ENCODE measurements at regions not wholly inside any gene's neighbourhood (a gene's known extent, or its start where the extent isn't known, plus 50 kb on each side); places are given as distances from the start of the nearest gene placed in this dataset.
"Not testable (repeated sequence)": the region's sequence is repeated elsewhere in the genome, so short reads cannot be mapped to it uniquely, and the experiment has no call there.

DNA sequence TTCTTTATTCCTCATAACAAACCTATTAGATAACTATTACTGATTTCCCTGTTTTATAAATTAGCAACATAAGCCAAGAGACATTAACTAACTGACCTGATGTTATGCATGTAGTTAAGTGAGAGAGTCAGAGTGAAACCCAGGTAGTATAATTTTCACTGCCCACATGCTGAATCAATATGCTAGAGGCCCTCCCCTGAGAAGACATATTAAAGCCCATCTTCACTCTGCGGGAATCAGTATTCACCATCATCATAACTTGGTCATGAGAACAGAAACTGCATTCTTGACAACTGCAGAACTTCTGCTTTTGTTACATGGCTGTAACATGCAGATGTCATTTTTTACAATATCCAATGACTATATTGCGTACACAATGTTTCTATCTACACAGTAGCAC is 1324.3 kb downstream of the ARAP2 start:
- TF ChIP-seq GATA1 (IDR thresholded peaks at IDR 0.05; ENCODE audit: low read depth, low read length): no peak
- TF ChIP-seq POLR2A (IDR thresholded peaks at IDR 0.05; ENCODE audit: low read length): no peak
- DNase-seq: no peak

DNA sequence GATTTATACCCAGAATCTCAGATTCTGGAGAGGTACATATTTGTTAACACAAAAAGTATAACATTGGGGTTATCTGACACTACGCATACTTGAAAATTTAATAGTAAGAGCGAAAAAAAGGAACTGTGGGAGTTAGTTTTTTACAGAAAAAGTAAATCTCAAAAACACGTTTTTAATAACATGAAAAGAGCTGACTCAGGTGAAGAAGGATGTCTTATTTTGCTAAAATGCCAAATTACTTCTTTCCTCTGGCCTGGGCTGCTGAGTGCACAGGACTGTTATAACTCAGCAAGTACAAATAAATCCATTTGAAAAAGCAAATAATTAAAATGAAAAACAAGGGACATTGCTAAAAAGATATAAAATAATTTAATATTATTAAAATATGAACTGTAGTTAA is 1322.9 kb downstream of the ARAP2 start:
- TF ChIP-seq POLR2A (IDR thresholded peaks at IDR 0.05; ENCODE audit: low read length) (no peak), GATA1 (IDR thresholded peaks at IDR 0.05; ENCODE audit: low read depth, low read length) (no peak)
- no peak for DNase-seq

DNA sequence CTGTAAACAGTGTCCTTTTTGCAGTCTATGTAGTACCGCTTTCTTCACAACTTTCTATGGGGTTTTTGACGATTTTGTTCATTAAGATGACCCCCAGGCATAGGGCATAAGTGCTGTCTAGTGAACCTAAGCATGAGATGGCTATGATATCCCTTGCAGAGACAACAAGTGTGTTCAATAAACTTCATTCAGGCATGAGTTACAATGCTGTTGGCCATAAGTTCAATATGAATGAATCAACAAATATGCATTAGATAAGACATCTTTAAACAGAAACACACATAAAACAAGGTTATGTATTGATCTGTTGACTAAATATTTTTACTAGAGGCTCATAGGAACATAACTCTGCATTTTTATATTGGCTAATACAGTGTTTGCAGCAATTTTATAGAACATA is 1322.0 kb downstream of the ARAP2 start:
- DNase-seq: no peak
- TF ChIP-seq GATA1 (IDR thresholded peaks at IDR 0.05; ENCODE audit: low read depth, low read length) (no peak), POLR2A (IDR thresholded peaks at IDR 0.05; ENCODE audit: low read length) (no peak)

DNA sequence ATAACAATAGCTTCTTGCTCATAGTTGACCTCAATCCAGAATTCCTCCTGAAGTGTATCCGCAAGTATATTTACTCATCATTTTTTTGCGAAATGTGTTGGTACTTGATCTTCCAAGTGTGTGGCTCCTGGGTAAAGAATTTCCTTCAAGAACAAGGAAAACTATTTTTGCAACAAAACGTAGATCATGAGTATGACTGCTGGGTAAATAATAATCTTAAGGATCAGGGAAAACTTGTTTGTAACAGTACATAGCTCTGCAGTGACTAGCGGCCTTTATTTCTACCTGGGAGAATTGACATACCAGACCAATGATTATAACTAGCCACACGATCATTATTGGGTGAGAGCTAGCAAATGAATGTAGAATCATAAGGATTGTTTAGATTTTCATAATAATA is 1311.7 kb downstream of the ARAP2 start:
- TF ChIP-seq POLR2A (IDR thresholded peaks at IDR 0.05; ENCODE audit: low read length) (no peak), GATA1 (IDR thresholded peaks at IDR 0.05; ENCODE audit: low read depth, low read length) (no peak)
- no peak for DNase-seq

DNA sequence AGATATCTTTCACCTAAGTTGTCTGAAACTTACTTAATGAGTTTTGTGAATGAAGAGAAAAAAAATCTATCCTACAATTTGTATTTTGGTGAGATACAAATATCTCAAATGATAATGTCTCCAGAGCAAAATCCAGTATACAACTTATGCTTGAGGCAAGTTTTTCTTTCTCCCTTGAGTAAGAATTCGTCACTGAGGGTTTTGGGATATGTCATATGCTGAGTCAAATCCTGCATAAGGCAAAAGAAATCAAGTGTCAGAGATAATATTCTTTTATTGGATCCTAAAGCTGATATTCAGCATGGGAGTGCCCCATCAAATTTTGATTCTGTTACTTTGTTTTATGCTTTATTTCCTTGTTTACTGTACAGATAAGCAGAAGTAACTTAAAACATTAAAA is 1308.6 kb downstream of the ARAP2 start:
- no peak for TF ChIP-seq GATA1 (IDR thresholded peaks at IDR 0.05; ENCODE audit: low read depth, low read length)
- no peak for TF ChIP-seq POLR2A (IDR thresholded peaks at IDR 0.05; ENCODE audit: low read length)
- DNase-seq: no peak

DNA sequence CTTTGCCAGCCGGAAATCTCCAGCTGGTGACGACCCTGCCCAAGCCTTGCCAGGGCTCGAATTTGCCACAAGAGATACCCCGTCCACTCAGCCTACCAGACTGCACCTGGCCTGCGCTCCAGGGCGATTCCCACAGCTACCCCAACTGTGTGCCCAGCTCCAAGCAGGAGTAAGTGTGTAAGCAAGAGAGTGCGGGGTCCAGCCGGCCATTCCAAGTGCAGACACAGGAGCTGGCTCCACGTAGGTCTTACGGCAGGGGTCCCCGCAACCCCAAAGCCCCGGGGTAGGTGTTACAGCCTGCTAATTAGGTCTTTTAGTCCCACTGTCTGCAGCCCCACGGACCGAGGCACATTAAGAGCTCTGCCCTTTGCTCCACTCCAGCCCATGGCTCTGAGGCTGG is 1305.2 kb downstream of the ARAP2 start:
- TF ChIP-seq POLR2A (IDR thresholded peaks at IDR 0.05; ENCODE audit: low read length): no peak
- TF ChIP-seq GATA1 (IDR thresholded peaks at IDR 0.05; ENCODE audit: low read depth, low read length): no peak
- DNase-seq: no peak

DNA sequence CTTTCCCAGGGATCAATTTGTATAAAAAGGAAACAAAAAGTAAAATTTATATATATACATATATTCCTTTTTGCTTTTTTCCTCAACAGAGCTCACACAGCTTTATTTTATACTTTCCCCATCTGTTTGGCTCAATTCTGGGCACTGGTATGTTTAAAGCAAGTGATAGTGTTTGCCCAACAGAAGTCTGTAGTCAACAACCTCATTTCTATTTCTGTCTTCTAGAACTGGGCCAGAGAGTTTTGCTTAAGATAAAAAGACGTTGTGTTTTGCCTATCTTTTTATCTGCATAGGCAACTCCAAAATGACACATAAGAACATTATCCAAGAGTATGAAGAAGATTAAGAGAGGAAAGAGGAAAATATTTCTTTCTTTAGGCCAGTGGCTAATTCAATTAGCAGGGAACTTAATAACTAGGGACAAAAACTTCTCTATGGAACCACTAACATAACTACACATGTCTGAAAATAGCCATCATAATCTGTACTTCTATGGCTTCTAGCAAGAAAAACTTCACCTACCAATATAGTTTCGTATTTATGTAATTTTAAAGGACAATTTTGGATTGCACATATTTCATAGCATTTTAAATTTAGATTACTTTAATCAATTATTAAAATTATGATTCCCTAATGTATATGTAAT is 1300.5 kb downstream of the ARAP2 start:
- DNase-seq: no peak
- TF ChIP-seq POLR2A (IDR thresholded peaks at IDR 0.05; ENCODE audit: low read length) (no peak), GATA1 (IDR thresholded peaks at IDR 0.05; ENCODE audit: low read depth, low read length) (no peak)

DNA sequence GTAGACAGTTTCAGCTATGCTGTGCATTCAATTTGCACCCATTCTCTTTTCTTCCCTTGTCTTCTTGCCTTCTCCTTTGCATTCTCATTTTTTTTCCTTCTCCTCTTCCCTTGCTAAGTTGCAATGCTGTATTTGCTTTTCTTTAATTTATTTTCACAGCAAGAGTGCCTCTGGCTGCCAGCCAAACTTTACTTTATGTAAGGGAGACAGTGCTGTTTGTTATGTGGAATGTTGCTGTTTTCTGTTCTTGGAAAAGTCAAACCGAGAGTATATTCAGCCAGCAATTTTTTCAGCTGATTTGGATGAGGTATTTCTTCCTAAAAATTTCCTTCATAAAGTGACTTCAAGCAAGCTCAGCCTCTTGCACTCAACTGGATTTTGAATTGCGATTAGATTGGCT is 1293.4 kb downstream of the ARAP2 start:
- DNase-seq: no peak
- TF ChIP-seq POLR2A (IDR thresholded peaks at IDR 0.05; ENCODE audit: low read length) (no peak), GATA1 (IDR thresholded peaks at IDR 0.05; ENCODE audit: low read depth, low read length) (no peak)

DNA sequence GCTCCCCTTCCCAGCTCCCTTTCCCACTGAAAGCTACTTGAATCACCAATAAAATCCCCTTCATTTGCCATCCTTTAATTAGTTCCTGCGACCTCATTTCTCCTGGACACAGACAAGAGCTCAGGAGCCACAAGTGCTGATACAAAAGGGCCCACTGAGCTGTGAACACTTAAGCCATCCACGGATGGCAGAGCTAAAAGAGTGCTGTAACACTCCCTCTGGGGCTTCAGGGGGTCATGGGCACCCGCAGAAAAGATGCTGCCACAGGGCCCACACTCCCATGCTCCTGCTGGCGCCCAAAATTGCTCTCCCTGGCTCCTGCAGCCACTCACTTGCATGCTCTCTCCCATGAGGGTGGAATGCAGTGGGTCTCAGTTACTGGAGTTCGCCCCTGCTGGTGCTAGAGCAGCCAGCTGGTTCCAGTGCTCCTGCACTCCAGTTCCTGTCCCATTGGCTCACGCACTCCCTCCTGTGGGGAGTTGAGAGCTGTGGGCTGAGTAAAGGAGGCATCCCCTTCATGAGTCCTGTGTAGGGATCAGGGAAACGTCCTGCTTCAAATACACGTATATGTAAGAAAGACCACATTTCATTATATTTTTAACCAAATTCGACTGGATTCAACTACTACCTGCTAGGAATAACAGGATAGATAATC is 1291.0 kb downstream of the ARAP2 start:
- TF ChIP-seq POLR2A (IDR thresholded peaks at IDR 0.05; ENCODE audit: low read length): no peak
- TF ChIP-seq GATA1 (IDR thresholded peaks at IDR 0.05; ENCODE audit: low read depth, low read length): no peak
- DNase-seq: no peak

DNA sequence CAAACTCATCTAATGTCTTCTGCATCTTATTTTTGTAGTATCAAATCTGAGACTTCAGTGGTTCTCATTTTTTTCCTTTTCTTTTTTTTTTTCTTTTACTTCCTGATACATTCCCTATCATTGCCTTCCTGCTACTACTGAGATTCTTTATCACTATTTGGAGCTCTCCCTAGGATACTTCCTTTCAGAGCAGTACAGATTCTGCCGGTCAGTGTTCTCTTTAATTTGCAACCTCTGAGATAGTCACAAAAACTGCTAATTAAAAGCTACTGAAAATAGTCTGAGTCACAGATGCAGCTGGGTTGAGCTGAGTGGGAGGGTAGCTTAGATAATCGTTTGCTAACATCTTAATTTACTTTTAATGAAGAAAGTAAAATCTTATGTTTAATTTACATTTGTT is 1279.7 kb downstream of the ARAP2 start:
- TF ChIP-seq POLR2A (IDR thresholded peaks at IDR 0.05; ENCODE audit: low read length) (no peak), GATA1 (IDR thresholded peaks at IDR 0.05; ENCODE audit: low read depth, low read length) (no peak)
- DNase-seq: no peak

DNA sequence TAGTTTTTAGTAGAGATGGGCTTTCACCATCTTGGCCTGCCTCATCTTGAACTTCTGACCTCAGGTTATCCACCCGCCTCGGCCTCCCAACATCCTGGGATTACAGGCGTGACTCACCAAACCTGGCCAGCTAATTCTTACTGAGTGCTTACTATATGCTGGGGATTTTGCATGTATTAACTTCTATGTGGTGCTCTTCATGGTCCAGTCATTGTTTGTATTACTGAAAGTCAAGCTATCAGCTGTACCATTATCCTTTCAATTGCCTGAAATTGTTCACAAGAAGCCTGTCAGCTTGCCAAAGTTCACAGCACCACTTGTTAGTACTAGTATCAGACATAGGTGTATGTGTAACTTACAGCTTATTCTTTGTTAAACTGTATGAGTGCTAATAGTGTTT is 1272.1 kb downstream of the ARAP2 start:
- no peak for DNase-seq
- no peak for TF ChIP-seq GATA1 (IDR thresholded peaks at IDR 0.05; ENCODE audit: low read depth, low read length)
- TF ChIP-seq POLR2A (IDR thresholded peaks at IDR 0.05; ENCODE audit: low read length): no peak

DNA sequence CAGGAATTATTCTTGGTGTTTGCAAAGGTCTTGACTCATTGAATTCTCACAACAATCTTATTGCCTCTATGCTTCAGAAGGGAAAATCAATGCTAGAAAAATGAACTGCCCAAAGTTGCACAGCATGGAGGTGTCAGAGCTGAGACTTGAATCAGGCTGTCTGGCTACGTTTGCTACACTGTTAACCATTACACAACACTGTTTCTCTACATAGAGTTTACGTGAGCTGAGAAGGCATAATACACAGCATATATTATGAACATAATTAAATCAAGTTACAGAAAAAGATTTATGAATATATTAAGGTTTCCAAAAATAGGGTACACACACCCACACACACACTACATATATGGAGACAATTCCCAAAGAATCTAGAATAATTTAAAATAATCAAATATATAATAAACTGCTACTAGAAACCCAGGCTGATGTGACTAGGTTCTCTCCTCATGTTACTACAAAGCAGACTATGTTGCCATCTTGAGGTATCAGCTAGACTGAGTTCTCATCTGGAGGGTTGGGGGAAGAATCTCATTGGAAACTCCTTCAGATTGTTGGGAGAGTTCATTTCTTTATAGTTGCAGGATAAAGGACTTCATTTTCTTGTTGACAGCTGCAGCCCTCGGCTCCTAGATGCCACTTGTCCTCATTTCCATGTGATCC is 1270.5 kb downstream of the ARAP2 start:
- TF ChIP-seq GATA1 (IDR thresholded peaks at IDR 0.05; ENCODE audit: low read depth, low read length) (no peak), POLR2A (IDR thresholded peaks at IDR 0.05; ENCODE audit: low read length) (no peak)

DNA sequence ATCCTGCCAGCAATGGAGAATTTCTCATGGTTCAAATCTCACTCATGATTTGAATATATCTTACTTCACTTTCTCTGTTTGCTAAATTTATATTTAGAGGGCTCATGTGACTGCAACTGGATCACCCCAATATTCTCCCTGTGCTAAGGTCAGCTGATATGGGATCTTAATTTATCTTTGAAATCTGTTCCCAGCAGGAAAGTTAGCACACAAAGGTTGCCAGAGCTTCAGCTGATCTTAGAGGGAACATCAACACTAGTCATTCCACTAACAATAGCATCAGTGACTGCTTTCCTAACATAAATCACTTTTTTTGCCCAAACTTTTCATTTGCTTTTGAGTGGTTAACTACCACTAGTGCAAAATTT is 1270.0 kb downstream of the ARAP2 start:
- no peak for TF ChIP-seq POLR2A (IDR thresholded peaks at IDR 0.05; ENCODE audit: low read length)
- no peak for TF ChIP-seq GATA1 (IDR thresholded peaks at IDR 0.05; ENCODE audit: low read depth, low read length)
- DNase-seq: no peak

More for the DNA sequence above, 1270.5 kb downstream of the ARAP2 start:
- no peak for DNase-seq

DNA sequence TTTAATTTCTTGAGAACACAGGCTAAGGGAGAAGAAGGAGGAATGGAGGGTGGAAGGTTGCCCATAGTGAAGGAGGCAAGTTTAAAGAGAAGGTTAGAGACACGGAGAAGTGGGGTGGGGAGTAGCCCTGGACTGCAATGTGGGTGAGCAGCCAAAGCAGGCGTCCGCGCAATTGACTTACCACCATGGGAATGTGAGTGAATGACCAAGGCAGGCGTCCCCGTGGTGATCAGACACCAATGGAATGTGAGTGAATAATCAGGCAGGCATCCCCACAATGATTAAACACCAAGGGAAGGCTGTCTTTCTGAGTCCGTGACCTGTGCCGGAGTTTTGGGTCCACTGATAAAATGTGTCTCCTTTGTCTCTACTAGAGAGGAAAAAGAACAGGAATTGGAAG is 1223.1 kb downstream of the ARAP2 start:
- DNase-seq: not testable (repeated sequence)
